IMR-90 (cell line): ENCODE measurements at regions not wholly inside any gene's neighbourhood (a gene's known extent, or its start where the extent isn't known, plus 50 kb on each side); places are given as distances from the start of the nearest gene placed in this dataset.

ENCODE experiments used
- CHD1 ChIP-seq: IDR thresholded peaks from 2 replicates; pipeline ENCODE4 v1.6.1; 2012; ENCODE audit warnings: low read depth, low read length, improper control_type of control experiment
- CTCF ChIP-seq: conservative IDR thresholded peaks from 2 replicates; pipeline ENCODE4 v1.5.1; 2012; ENCODE audit warnings: mild to moderate bottlenecking, low read depth, low read length, improper control_type of control experiment
- ELK1 ChIP-seq: fragments of 150-350 bp; IDR thresholded peaks from 2 replicates; pipeline ENCODE4 v1.6.1; 2016; ENCODE audit warnings: low read depth, mild to moderate bottlenecking, low read length, moderate library complexity, borderline replicate concordance
- FOS ChIP-seq: fragments of 150-350 bp; IDR thresholded peaks from 2 replicates; pipeline ENCODE4 v1.6.1; 2016; ENCODE audit warnings: low read depth, low read length
- MXI1 ChIP-seq: IDR thresholded peaks from 2 replicates; pipeline ENCODE4 v1.6.1; 2012; ENCODE audit warnings: low read depth, mild to moderate bottlenecking, low read length, moderate library complexity, borderline replicate concordance
- POLR2A ChIP-seq: IDR thresholded peaks from 2 replicates; pipeline ENCODE4 v1.6.1; 2012; ENCODE audit warnings: mild to moderate bottlenecking, low read depth, low read length
- RAD21 ChIP-seq: IDR thresholded peaks from 2 replicates; pipeline ENCODE4 v1.6.1; 2012; ENCODE audit warnings: low read length, improper control_type of control experiment
- SMC3 ChIP-seq: fragments of 150-350 bp; IDR thresholded peaks from 2 replicates; pipeline ENCODE4 v1.6.1; 2016; ENCODE audit warnings: low read depth, mild to moderate bottlenecking, antibody characterized with exemption, low read length, moderate library complexity
- USF2 ChIP-seq: fragments of 150-350 bp; IDR thresholded peaks from 2 replicates; pipeline ENCODE4 v1.6.1; 2017; ENCODE audit warnings: mild to moderate bottlenecking, antibody characterized with exemption, low read length, low read depth

- TF ChIP-seq FOS (no peak), CTCF (no peak), POLR2A (no peak), SMC3 (no peak), USF2 (no peak), MXI1 (no peak), RAD21 (no peak), ELK1 (no peak), CHD1 (no peak)
Measured at GRCh38 chr6:74623027-74623426, 582.8 kb downstream of the COL12A1 start.
